Endothelial cell of umbilical vein (primary cell): ENCODE measurements at regions not wholly inside any gene's neighbourhood (a gene's known extent, or its start where the extent isn't known, plus 50 kb on each side); places are given as distances from the start of the nearest gene placed in this dataset.

Source experiments
- CTCF ChIP-seq, 2 donors: IDR thresholded peaks; 1 replicate in 1 of 2; 2 replicates in 1 of 2; pipeline ENCODE4 v1.5.1; 2011; ENCODE audit warnings: low read length in 2 of 2, mild to moderate bottlenecking in 2 of 2, moderate library complexity in 2 of 2, control low read depth in 1 of 2, inconsistent platforms in 1 of 2, low read depth in 1 of 2; ENCODE audit not compliant: insufficient read depth in 1 of 2; ENCODE audit errors: extremely low read depth in 1 of 2
- EZH2 ChIP-seq: IDR thresholded peaks from 2 replicates; pipeline ENCODE4 v1.6.1; 2012; ENCODE audit warnings: borderline replicate concordance, low read depth, mild to moderate bottlenecking, moderate library complexity, low read length, inconsistent platforms; ENCODE audit not compliant: severe bottlenecking
- FOS ChIP-seq: IDR thresholded peaks from 2 replicates; pipeline ENCODE4 v1.6.1; 2011; ENCODE audit warnings: mild to moderate bottlenecking, low read length, moderate library complexity, borderline replicate concordance; ENCODE audit not compliant: insufficient read depth
- GATA2 ChIP-seq: IDR thresholded peaks from 2 replicates; pipeline ENCODE4 v1.7.0; 2011; ENCODE audit warnings: low read depth, mild to moderate bottlenecking, moderate library complexity, mixed read lengths, low read length; ENCODE audit not compliant: insufficient read length, insufficient read depth
- JUN ChIP-seq: IDR thresholded peaks from 2 replicates; pipeline ENCODE4 v1.6.1; 2011; ENCODE audit warnings: borderline replicate concordance, low read depth; ENCODE audit not compliant: insufficient read length, insufficient read depth
- MAX ChIP-seq: IDR thresholded peaks from 2 replicates; pipeline ENCODE4 v1.6.1; 2011; ENCODE audit not compliant: insufficient read depth, insufficient read length
- MYC ChIP-seq: IDR thresholded peaks from one replicate; pipeline ENCODE4 v1.6.1; 2011; ENCODE audit warnings: mild to moderate bottlenecking, low read depth, low read length
- POLR2A ChIP-seq: IDR thresholded peaks from 2 replicates; pipeline ENCODE4 v1.6.1; 2012; ENCODE audit warnings: low read depth, mild to moderate bottlenecking, control low read depth, low read length
- POLR2AphosphoS5 ChIP-seq: IDR thresholded peaks from 2 replicates; pipeline ENCODE4 v1.6.1; 2012; ENCODE audit warnings: low read depth, mild to moderate bottlenecking, control low read depth, low read length, moderate library complexity; ENCODE audit not compliant: insufficient read depth

GRCh38 chr6:99114769-99115406 lies 167.1 kb upstream of the FBXL4 start:
- TF ChIP-seq CTCF (IDR thresholded peaks at IDR 0.05; ENCODE audit: extremely low read depth in 1 of 2, insufficient read depth in 1 of 2, low read depth in 1 of 2, low read length in 2 of 2) (no peak), POLR2AphosphoS5 (no peak), MAX (no peak), POLR2A (no peak), JUN (no peak), GATA2 (no peak), MYC (no peak), EZH2 (no peak), FOS (no peak)
